ENCODE measurements at regions not wholly inside any gene's neighbourhood (a gene's known extent, or its start where the extent isn't known, plus 50 kb on each side); places are given as distances from the start of the nearest gene placed in this dataset.
"Not testable (repeated sequence)": the region's sequence is repeated elsewhere in the genome, so short reads cannot be mapped to it uniquely, and the experiment has no call there.

DNA sequence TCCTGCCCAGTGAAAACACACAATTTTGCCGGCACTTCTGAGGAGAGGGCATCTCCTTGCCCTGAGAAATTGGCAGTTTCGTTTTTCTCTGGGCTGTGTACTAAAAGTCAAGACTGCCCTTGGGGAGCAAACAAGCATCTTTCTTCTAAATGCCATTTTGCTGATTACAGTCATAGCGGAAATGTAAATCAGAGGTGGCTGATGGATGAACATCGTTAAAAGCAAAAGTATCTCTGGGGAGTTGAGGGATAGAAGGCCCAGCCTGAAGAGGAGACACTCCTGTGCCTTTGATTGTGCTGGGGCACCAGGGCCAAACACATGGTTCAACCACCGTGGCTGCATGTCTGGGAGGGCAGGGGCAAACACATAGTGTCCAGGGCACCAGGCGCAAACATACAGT is 49.8 kb downstream of the ABCC12 start:
- DNase-seq: no peak

DNA sequence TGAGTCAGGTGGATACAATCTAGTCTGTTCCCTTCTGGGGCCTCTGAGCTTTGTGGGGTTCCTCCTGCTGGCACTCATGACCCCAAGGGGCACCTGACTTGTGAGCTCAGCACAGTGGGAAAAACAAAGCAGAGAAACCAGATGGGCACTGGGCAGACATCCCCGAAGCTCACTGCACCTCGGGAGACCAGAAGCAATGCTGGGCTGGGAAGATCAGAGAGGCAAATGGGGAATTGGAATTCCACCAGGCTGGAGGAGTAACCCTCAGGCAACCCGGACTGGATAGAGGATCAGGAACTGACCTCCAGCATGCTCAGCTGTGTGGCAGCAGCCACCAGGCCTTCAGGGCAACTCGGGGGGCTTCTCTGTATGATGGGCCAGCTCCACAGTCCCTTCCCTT is 50.3 kb downstream of the ABCC12 start:
- no peak for DNase-seq

DNA sequence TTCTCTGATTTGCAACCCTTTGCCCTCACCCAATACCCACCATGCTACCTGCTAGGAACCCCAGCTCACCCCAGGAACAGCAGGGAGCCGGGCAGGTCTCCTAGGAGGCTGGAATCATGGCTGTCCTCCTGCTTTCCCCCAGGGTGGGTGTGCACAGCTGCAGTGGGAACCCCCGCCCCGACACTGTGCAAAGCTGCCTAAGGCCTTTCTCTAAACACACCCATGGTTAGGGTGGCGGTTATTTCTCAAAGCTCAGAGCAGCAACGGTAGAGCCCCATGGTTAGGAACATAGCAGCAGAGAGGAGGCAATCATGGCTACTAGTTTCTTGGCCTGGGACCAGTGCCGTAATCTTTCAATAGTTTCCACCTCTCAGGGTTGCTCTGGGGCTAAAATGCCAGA is 52.2 kb downstream of the ABCC12 start:
- no peak for DNase-seq

DNA sequence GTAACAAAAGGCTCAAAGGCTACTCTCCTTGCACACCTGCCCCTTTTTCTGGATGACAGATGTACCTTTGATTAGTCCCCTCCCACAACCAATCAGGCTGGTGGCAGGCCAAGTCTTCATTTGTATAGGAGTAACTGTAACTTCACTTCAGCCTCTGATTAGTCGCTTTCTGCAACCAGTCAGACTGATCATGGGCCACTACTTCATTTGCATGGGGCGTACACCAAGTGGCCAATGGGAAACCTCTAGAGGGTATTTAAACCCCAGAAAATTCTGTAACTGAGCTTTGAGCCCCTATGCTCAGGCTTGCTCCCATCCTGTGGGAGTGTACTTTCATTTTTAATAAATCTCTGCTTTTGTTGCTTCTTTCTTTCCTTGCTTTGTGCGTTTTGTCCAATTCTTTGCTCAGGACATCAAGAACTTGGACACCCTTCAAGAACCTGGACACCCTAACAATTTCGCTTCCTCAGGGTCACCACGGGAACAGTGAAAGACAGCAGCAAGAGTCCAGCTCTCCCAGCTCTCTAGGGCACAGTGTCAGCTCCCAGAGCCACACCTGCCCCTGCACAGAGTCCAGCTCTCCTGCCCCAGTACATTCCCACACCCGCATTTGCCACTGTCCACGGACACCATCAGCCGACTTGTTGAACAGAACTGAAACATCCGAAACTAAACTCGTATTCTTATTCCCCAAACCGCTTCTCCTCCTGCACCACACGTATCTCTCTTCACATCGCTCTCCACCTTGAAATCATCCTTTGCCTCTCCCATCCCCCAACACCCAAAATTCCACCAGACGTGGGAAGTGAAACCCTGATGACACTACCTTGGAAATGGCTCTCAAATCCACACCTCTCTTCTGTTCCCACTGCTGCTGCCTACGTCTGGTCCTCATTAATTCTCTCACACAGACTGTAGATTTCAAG is 53.4 kb downstream of the ABCC12 start:
- DNase-seq: no peak

DNA sequence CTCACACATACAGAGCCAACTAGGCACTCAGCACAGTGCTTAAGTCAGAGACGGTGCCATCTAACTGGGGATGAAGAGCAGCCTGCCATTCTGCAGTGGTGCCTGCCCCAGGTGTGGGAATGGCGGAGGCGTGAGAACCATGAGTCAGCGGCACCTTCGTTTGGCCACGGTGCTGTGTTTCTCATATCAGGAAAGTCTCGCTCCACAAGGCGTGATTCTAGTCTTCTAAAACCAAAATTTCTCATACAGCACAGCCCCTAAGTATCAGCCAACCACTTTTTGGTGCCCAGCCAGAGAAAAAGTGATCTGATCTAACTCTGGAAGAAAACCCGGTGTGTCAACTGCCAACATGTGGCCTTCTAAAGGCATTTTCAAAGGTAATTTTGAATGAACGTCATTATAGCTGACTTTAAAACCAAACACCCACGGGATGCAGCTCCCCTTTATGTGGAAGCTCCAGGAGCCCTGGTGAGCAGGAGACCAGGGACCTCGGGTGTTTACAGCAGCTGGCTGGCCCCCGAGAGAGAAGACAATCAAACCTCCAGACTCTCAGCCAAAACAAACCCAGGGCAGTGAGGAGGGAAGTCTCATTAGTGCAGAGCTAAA is 54.6 kb downstream of the ABCC12 start:
- no peak for DNase-seq

DNA sequence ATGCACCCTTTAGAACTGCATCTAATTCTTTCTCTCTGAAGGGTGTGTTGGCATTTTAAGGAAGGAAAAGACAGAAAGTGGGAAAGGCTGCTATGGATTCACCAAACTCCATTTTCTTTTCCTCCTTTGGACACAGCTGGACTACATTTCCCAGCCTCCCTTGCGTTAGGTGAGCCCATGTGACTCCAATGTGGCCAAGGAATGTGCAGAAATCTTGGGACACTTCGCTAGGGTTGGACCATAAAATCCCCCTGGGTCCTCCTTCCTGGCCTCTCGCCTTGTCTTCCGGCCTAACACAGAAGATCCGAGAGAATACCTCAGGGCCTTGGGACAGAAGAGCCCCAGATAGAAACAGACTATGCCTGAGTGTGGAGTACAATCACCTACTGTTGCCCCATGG is 56.3 kb downstream of the ABCC12 start:
- no peak for DNase-seq

DNA sequence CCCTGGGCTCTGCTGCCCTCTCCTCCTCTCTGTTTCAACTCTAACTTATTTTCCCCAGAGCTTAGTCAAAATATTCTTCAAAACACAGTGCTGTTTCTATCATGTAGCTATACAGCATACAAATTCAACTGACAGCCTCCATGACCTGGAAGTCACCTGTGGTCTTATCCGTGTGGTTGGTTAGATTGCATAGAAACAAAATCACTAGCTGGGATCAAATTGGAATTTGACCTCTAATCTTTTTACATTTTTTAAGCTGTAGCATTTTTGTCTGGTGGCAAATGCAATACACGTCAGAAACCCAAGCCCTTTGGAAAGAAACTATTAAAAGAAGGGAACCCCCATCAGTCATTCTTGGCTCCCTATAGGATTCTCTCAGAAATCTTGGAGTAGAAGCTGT is 57.3 kb downstream of the ABCC12 start:
- DNase-seq: no peak

DNA sequence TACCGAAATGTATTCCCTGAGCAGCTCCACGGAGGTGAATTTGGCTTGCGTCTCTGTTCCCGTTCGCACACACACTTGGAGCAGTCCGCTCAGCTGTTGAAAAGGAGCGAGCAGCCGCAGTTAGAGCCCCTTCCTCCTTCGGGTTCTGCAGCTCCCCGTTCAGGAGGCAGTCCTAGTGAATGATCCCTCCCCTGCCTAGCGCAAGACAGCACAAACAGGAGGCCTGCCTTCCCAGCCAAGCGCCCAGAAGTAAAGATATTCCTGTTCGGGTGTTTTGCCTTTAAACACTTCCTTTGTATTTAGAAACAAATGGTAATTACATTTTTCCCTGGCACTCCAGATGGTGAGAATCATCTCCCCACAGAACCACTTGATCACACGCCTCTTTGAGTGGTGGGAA is 64.7 kb downstream of the ABCC12 start:
- no peak for DNase-seq

DNA sequence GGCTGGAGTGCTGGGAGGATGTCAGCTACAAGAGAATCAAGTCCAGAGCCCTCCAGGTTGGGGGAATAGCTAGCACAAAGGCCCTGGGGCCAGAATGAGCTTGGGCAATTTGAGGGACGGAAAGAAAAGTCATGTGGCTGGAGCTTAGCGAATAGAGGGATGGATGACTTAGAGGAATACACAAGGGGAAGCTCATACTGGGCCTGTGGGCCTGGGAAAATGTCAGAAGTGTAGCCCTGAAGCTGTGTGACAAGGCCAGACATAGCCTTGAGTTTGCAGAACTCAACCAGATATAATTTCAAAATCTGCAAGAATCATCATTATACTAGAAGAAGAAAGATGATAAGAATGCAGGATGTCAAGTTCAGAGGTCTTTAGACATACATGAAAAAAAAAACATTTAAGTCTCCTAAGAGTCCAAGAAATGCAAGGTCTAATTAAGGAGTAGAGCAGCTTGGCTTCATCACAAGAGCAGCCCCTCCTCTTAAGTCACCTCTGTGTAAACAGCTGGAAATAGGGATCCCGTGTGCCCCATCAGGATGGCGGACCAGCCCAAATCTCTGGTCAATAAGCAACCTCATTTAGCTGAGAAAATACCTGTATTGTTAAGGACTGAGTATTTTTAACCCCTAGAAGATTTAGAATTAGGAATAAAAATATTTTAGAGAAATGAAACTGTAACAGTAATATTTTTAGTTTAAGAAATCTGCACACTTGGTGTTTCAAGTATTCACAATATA is 66.6 kb downstream of the ABCC12 start:
- DNase-seq: no peak

DNA sequence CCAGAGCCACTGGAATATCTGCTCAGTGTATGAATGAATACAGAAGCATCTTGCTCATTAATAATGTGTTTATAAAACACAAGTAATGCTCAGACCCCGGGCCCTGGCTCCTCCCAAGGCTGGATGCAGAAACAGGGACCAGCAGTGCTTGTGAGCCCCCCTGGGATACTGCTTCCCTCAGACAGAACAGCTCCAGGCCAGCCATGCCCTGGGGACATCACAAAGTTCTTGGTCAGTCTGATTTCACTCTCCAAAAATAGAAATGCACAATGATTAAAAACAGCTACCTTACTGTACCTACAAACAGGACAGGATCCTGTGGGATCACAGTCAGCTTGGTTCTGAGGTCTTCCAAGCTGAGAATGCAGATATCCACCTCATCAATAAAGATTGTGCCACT is 68.2 kb downstream of the ABCC12 start:
- DNase-seq: no peak

DNA sequence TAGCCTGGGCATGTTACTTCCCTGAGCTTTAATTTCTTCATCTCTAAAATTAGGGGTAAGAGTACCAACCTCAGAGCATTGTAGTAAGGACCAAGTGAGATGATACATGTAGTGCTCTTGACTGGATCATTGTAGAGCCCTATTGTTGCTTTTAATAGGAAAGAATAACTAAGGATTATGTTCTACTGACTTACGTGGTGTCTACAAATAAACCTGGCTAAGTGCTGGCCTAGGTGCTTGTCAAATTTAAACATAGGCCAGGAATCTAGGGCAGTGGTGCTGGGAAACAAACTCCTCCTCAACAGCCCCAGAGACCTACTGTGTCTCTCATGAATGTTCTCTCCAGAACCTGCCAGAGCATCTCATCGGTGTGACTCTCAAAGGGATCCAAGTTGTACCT is 69.4 kb downstream of the ABCC12 start:
- DNase-seq: no peak

DNA sequence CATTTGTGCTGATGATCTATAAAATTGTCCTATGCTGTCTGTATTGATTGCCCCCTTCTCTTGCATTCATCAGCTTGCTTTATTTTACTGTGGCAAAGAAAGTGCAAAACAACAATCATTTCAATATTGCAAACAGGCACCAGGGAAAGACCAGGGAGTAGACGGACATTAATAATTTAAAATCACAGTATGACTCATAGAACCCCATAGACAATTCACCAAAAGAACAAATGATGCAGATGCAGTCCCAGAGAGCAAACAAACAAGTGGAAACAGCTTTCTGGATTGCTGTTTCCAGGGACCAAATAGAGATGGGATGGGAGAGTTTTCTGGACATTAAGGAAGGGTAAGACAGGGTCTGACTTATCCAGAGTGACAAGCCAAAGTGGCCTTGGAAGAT is 70.1 kb downstream of the ABCC12 start:
- DNase-seq: no peak

DNA sequence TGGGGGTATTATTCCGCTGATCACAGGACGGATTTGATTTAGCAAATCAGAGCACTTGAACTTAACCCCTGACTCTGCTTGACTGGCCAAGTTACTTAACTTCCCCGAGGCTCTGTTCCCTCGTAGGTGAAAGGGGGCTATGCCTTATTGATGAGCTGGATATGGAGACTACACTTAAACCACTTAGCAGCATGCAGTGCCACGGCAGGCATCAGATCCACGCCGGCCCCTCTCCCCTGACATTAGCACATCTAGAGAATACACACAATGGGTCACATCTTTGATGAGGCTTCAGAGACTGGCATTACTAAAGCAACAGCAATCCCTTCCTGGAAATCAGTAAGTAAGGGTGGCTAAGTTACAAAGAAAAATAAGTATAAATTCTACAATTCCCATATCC is 71.0 kb downstream of the ABCC12 start:
- DNase-seq: no peak

DNA sequence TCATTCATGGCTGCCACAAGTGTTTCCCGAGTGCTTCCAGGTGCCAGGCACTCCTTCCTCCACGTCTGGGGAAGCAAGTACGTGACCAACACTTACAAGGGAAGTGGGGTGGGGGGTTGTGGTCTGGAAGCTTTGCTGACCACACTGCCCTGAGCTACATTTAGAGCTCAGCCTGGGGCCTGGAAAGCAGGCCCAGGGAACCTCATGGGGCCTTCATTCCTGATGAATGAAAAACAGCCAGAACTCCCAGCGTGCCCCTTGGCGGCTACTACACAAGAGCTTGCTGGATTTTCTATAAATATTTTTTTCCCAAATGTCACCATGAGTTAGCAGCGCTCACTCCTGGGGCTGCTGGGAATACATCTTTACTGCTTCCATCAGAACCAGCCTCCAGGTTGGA is 73.3 kb downstream of the ABCC12 start:
- no peak for DNase-seq

DNA sequence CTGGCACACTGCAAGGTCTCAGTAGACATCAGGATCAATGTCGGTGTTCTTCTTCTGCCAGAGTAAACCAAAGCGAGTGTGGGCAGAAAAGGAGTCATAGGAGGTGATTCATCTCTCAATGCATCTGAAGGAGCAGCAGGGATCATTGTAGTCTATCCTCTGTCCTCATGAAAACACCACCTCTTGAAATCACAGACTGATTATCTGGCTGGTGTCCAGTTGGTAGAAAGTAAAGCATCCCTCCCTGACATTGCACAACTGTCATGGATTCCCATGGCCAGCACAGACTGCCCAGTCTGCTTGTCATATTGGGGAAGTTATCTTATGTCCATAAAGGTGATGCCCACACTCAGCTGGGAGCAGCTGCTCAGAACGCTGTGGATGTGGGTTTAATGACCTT is 74.1 kb downstream of the ABCC12 start:
- DNase-seq: no peak

DNA sequence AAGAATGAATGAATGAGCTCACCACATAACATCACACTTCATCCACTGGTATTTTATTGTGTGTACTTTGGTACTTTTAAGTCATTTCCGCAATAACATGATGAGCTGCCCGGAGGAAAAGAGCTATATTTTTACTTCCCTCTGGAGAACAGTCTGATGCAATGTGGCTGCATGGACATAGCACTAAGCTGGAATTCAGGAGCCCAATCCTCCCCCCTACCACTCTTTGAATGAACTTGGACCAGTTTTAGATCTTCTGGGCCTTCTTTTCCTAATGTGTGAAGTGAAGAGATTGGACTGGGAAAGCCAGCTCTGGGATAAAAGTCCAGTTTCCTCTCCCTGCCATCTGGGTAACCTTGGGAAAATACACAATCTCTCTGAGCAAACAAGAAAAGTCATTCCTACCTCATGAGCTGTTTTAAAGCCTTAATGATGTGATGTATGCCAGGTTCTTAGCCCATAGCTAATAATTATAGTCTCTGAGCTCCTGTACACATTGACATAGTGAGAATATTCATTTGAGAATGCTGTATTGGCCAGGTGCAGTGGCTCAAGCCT is 79.3 kb downstream of the ABCC12 start:
- DNase-seq: no peak

DNA sequence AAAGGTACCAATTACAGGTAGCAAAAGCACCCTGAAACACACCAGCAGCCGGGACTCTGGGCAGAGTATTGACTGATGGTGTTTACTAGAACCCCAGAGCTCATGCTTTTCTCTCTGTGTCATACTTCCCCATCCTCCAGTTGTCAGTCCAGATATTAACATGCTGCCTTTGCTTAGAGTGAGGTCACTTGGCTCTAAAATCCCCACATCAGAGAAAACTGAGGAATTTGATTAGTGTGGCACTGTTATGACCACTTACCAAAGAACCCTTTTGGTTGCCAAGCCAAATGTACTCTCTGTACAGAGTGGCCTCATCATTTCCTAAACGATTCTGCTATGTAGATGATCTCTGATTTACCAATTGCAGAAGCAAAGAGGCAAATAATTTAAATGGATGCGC is 80.4 kb downstream of the ABCC12 start:
- no peak for DNase-seq

DNA sequence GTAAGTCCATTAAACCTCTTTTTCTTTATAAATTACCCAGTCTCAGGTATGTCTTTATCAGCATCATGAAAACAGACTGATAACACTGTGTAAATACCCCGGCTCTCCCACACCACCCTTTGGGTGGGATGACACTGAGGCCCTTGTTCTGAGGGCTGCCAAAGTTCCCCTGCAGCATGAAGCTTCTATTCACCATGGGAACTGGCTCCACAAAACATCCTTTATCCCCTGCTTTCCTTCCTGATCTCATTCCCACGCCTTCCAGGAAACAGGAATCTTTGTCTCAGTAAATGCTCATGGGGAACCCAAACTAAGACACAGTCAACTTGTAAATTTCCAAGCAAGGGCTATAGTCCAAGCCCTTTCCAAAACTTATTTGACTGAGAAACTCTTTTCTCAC is 88.4 kb downstream of the ABCC12 start:
- no peak for DNase-seq

DNA sequence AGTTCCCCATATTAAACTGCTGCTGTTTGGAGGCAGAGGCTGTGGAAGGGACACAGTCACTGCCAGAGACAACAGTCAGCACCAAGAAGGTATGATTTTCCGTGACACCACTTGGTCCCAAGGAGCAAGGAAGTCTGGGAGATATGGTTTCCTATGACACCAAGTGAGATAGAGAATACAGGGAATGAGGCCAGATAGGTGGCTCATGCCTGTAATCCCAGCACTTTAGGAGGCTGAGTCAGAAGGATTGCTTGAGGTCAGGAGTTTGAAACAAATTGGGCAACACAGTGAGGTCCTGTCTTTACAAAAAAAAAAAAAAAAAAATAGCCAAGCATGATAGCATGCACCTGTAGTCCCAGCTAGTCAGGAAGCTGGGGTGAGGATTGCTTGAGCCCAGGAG is 90.8 kb downstream of the ABCC12 start:
- DNase-seq: no peak

DNA sequence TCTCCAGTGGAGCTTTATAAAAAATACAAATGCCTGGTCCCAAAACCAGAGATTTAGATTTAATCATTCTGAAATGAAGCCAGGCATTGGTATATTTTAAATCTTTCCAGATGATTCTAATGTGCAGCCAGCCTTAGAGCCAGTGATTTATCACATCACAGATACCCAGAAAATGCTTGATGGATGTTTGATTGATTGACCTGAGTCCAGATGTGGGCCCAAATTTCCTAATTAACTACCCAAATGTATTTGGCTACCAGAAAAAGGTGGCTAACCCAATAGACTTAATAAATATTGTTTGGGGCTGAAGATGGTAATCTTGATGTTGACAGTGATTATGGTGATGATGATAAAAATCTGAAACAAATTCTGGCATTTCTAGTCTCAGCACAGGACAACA is 93.1 kb downstream of the ABCC12 start:
- no peak for DNase-seq

DNA sequence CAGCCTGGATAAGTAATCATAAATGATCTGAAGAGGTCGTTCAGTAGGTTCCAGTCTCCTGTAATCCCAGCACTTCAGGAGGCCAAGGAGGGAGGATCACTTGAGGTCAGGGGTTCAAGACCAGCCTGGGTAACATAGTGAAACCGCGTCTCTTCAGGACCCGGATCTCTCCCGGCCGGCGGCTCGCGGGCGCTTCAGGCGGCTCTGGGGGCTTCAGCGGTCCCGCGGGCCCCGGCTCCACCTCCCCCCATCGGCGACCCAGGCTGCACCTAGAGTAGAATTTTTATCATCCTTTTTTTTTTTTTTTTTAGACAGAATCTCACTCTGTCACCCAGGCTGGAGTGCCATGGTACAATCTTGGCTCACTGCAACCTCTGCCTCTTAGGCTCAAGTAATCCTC is 95.9 kb downstream of the ABCC12 start:
- DNase-seq: no peak

DNA sequence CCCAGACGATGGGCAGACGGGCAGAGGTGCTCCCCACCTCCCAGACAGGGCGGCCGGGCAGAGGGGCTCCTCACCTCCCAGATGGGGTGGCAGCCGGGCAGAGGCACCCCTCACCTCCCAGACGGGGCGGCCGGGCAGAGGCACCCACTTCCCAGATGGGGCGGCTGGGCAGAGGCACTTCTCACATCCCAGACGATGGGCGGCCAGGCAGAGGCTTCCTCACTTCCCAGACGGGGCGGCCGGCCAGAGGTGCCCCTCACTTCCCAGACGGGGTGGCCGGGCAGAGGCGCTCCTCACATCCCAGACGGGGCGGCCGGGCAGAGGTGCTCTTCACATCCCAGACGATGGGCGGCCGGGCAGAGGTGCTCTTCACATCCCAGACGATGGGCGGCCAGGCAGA is 96.6 kb downstream of the ABCC12 start:
- not testable (repeated sequence) for DNase-seq

DNA sequence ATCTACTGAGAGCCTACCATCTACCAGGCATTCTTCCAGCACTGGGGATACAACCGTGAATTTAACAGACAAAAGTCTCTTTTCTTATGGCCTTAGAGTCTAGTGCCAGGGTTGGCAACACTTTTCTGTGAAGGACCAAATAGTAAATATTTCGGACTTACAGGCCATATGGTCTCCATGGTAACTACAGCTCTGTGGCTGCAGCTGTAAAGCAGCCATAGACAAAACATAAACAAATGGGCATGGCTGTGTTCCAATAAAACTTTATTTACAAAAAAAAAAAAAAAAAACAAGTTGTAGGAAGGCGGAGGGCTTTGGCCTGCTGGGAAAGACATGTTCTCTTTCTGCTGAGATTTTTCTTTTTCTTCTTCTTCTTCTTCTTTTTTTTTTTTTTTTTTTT is 98.7 kb downstream of the ABCC12 start:
- no peak for DNase-seq

Data from activated CD8-positive, alpha-beta memory T cell treated with anti-CD3 and anti-CD28 coated beads for 24 hours (primary cell).